ENCODE measurements at regions not wholly inside any gene's neighbourhood (a gene's known extent, or its start where the extent isn't known, plus 50 kb on each side); places are given as distances from the start of the nearest gene placed in this dataset.
"Not testable (repeated sequence)": the region's sequence is repeated elsewhere in the genome, so short reads cannot be mapped to it uniquely, and the experiment has no call there.

DNA sequence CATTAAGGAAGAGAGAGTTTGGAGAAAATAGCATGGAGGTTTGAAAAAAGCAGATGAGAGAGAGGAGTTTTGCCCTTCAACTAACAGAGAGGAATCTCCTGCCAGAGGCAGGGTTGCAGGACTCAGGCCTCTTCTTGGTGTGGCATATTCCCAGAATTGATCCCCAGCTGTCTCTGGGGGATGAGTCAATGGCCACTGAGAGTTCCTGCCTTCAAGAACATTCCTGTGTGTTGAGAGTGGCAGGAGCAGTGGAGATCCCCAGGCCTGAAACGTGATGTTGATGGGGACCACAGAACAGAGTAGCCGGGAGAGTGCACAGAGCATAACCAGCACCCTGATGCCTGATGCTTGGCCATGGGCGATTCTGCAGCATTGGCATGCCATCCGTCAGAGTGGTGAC, 348.4 kb upstream of the THBS1 start:
- DNase-seq: no peak

DNA sequence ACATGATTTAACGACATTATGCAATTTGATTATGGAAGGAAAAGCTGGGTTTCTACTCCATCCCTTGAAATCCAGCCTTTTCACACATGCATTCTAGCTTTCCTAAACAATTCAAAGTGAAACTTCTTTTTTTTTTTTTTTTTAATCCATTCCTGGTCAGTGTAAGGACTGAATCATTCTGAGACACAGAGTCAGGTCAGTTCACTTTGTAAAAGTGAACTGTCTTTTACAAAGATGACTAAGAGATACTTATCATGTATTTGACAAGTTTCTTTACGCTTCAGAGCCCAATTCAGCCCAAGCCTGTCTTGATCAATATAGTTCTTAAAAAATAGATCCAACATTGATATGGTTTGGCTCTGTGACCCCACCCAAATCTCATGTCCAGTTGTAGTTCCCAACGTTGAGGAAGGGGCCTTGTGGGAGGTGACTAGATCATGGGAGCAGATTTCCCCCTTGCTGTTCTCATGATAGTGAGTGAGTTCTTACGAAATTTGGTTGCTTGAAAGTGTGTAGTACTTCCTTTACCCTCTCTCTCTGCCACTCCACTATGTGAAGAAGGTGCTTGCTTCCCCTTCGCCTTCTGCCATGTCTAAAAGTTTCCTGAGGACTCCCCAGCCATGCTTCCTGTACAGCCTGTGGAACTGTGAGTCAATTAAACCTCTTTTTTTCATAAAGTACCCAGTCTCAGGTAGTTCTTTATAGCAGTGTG, 345.6 kb upstream of the THBS1 start:
- no peak for DNase-seq

DNA sequence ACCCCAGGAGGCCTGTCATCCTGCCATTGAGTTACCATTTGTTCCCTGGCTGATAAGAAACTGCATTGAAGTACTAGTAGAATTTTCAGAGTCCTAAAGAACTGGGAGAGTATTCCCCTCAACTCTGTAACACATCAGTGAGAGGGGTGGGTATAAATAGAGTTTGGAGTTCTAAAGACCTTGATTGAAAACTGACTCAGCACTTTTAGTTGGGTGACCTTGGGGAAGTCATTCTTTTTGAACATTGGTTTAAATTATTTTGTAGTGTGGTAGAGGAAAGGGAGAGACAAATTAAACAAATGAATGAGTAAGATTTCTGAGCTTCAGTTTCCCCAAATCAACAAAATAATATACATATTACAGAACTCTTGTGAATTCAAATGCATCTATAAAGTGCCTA, 344.5 kb upstream of the THBS1 start:
- no peak for DNase-seq

DNA sequence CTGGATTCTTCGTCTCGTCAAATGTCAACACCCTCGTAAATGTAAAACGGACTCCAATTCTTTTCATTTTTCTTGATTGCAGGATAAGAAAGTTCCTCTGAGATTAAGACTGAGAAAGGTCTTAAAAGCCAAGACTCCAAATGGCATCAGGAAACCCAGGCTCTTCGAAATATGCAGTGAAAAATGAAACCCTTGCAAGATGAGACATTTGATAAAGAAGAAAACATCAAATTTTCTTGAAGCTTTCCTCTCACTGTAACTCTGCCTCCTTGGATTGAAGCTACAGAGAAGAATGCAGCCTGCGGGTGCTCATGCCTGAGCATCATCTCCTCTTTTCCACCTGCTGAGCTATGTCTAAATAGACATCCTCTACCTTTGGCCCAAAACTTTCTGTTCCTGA, 342.4 kb upstream of the THBS1 start:
- DNase-seq: no peak

DNA sequence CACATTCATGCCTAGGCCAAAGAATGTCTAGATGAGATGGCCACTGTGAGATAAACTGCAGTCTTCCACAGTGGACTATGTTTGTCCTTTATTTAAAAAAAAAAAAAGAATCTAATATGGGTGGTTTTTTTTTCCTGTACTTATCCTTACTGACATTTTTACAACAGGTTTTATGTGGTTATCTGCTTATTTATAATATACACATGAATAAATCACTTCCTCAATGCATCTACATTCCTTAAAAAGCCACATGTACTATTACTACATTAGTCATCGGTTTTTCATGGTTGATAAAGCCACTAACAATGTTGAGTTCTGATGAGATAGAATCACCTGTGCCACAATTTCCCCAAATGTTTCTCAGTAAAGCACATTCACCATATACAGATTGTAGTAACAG, 341.3 kb upstream of the THBS1 start:
- DNase-seq: no peak

DNA sequence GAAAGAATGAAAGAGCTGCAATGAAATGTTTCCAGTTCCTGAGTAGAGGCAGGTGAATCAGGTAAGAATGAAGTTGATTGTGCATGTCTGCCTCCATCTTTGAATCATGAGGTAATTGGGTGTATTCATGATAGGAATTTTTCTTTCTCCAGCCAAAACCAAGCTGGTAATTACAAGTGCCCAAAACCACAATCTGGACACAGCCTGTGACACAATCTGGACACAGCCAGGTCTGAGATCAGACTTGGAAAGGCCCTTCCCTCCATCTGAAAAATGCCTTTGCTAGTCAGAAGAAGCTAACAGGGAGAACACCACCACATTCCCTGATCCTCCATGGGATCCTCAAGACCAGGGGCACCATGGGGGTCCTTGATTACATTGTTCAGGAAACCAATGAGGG, 338.5 kb upstream of the THBS1 start:
- DNase-seq: no peak

DNA sequence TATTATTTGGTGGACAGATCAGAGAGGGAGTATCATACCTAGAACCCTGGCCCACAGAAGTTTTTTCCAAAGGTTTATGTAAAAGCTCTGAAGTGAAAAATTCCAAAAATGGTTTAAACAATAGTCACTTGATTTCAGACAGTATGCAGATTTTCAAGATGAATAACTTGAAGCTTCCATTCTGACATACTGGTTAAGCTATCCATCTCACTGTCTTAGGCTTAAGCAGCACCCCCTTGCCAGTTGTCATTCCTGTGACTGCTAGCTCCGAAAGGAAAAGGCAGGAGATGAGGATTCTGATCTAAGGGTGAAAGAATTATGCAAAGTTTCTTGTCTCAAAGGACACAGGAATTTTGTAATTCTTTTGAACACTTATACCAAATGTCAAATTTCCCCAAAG, 337.5 kb upstream of the THBS1 start:
- no peak for DNase-seq

DNA sequence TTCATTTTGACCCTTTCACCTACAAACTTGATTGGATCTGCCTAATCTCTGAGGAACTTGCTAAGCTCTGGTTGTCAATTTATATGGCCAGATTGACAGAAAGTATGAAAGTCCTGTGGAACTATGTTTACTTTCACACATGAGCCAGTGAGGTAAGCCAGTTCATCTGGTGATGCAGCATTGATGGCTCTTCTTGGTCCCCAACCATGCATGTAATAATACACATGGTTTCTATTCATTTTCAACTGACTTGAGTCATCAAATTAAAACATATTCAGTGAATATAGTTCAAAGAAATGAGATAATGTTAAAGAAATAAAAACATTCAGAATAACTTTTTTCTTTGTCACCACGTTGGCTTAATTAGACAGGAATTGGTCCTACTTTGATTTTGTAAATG, 336.1 kb upstream of the THBS1 start:
- DNase-seq: no peak

DNA sequence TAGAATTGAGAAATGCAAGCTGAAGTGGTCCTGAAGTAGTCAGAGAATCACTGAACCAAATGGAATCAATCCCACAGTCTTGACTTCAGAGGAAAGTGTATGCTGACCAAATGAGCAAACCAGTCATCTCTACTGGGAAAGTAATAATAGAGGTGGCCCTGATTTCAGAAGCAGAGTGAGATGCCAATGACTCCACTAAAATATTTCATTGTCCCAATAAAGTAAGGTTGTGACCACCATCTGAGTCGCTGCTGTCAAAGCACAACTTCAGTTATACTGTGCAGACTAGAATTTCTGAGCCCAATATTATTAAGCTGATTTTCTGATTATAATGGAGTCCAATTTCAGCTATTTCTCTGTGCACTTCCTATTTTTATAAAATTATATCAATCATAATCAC, 334.4 kb upstream of the THBS1 start:
- no peak for DNase-seq

DNA sequence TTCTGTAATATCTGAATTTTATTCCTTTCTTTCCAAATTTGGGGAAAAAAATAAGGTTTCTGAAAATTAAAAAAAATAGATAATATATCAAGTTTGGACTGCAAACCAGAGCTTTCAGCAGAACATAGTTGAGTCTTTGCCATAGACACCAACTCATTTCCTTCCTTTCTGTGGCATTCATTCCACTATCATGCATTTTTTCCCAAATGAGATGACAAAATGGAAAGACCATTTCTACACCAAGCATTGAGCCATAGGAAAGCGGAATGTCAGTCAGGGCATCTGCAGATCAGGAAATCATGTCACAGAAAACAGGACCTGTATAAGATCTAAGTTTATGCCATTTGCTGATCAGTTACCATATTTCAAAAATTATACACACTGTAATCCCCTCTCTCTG, 333.3 kb upstream of the THBS1 start:
- DNase-seq: no peak

DNA sequence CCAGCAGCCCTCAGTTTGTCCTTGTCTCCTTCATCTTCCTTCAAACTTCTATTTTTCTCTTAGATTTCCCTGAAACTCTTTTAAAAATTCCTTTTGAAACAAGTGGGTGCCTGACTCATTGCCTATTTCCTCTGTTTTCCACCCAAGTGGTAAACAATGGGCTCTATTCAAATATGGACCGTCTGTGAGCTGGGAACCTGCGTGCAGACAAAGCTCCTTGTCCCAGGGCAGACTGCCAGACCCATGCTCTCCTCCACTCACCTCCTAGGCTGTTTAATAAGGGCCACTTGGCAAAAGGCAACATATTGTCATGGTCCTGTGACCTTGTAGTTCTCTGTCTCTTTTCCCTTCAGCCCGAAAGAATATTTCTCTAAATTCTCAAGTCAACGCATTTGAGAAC, 332.7 kb upstream of the THBS1 start:
- DNase-seq: no peak

DNA sequence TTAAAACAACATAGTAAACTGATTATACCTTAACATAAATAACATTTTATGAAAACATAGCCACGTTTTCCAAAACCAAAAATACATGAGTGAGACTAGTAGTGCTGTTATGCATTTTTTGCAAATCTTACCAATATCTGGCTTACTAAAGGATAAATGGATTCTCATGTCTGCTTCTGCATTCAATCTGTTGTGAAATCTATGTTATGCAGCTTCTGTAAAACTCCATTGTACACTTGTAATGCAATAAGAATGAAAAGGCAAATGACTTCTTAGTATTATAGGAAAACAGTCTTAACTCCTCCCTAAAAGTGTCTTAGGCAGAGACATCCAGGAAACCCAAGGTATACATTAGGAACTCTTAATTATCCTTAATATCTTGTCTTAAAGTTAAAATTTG, 330.9 kb upstream of the THBS1 start:
- DNase-seq: no peak

DNA sequence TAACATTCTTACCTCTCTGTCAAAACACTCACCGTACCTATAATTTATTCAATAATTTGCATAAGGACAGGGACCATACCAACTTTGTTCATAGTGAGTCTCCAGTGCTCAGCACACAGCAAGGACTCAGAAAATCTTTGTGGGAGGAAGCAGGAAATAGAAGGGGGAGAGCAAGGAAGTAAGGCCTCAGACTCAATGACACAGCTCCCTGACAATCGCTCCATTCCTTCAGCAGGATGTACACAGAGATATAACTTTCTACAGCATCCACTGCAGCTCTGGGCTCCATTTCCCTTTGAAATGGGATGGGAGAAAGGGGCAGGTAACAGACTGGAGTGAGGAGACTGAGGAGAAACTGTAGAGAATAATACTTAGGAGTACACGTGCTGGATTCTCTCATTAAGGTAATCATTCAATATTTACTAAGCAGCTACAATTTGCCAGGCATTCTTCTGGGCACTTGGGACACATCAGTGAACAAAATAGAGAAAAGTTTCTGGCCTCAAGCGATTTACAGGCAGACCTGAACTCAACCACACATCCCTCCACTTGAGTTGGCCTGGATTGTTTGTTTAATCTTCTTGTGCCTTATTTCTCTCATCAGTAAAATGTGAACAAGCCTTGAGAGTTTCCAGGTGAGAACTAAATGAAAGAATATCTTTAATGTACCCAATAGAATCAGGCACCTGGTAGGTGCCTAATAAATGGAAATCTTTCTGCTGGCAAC, 330.3 kb upstream of the THBS1 start:
- DNase-seq: no peak

DNA sequence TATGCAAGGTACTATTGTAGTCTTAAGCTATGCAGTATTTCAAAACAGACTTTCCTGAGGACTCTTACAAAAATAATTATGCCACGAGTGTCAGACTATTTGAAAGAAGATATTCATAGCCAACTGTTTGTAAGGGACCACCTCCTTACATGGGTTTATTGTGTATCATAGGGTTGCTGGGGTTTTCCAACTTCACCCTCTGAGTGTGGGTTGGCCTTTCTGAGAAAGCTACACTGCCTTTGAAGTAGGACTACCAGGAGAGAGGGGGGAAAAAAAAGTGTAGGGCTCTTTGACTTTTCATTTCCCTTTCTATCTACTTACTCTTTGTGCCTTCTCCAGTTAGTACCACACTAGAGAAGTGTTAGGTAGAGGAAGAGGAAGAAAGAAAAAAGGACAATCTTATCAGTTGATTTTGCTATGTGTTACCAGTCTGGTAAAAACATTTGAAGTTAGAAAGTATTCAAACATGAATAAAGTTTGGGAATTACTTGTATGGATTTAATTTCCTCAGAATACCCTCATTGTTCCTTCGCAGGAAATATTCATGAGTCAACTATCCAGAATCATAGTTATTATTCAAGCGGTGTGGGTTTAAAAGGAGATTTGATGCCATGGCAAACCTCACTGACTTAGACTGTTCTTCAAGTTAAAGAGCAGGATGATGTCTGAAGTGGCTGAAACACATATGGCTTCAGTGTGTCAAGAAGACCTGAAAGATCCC, 329.3 kb upstream of the THBS1 start:
- no peak for DNase-seq

DNA sequence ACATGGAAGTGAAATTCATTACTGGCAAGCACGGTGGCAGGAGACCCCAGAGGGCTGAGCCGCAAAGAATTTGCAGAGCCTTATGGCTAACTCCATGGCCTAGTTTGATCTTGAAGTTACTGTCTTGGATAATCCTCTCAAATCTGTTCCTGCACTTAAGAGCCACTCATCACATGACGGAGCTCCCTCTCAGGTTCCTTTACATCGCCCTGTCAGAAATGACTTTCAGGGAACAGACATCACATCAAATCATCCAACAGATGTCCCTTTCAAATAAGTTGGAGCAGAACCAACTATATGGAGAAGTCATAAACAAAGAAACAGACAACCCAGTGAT, 328.8 kb upstream of the THBS1 start:
- no peak for DNase-seq

DNA sequence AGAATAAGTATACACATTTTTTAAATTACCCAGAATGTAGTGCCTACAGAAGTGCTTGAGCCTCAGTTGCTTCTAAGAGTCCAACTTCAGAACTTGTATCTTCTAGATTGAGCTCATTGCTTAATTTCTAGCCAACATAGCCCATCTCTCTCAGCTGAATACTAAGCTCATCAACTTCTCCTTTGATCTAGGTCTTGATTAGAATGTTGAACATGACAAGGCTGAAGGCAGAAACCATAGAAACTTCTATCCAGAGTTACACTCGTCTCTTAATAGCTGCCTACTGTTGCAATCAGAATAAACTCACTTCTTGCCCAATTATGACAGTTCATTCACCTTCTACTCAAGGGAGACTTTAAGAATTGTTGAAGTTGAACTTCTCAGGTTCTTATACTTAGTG, 327.3 kb upstream of the THBS1 start:
- no peak for DNase-seq

DNA sequence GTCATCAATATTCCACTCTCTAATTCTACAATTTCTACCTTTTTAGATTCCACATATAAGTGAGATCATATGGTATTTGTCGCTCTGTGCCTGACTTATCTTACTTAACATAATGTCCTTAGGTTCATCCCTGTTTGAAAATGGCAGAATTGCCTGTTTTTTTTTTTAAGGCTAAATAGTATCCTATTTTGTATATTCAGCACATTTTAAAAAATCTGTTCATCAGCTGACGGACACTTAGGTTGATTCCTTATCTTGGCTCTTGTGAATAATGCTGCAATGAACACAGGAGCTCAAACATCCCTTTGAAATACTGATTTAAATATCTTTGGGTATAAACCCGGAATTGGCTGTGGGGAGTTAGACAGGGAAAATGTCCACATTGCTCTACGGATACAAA, 326.7 kb upstream of the THBS1 start:
- DNase-seq: no peak

DNA sequence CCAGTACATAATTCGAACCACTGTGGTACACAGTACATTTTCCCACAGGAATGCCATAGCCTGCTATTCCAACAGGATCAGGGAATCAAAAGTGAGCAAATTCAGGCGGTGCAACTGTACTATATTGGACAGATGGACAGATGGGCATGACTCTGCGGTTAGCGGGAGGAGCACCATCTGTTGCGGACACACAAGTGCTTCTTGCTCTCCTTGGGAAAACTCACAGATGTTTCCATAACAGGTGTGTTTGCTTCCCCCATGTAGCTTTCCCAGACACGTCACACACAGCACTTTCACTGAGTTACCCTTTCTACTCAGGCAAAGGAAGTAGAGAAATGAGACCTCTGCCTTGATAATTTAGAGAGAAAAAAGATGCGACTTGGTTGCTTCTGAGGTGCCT, 325.1 kb upstream of the THBS1 start:
- peak; percentile 82 for DNase-seq

DNA sequence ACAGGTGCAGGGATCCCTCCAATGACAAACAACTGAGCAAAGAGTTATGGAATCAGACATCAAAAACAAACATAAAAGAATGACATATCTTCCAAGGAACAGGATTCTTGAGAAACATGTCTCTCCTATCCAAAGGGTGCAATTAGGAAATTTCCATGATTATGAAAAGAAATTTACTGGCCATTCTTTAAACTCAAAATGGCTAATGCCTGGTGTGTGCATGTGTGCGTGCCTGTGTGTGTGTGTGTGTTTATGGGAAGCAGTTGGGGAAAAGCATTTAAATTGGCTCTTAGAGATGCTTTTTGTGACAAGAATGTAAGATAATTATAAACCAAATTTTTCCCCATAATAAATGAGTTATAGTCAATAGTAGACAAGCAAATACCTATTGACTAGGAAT, 320.5 kb upstream of the THBS1 start:
- no peak for DNase-seq

DNA sequence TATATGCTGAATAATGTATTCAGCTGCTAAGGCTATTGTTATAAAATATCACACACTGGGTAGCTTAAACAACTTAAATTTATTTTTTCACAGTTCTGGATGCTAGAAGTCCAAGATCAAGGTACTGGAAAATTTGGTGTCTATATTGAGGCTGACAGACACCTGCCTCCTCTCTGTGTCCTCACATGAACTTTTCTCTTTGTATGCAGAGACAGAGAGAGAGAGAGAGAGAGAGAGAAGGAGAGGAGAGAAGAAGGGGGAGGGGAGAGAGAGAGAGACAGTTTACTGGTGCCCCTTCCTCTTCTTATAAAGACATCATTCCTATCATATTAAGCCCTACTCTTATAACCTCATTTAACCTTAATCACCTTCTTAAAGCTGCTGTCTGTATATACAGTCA, 320.1 kb upstream of the THBS1 start:
- DNase-seq: peak; percentile 31

DNA sequence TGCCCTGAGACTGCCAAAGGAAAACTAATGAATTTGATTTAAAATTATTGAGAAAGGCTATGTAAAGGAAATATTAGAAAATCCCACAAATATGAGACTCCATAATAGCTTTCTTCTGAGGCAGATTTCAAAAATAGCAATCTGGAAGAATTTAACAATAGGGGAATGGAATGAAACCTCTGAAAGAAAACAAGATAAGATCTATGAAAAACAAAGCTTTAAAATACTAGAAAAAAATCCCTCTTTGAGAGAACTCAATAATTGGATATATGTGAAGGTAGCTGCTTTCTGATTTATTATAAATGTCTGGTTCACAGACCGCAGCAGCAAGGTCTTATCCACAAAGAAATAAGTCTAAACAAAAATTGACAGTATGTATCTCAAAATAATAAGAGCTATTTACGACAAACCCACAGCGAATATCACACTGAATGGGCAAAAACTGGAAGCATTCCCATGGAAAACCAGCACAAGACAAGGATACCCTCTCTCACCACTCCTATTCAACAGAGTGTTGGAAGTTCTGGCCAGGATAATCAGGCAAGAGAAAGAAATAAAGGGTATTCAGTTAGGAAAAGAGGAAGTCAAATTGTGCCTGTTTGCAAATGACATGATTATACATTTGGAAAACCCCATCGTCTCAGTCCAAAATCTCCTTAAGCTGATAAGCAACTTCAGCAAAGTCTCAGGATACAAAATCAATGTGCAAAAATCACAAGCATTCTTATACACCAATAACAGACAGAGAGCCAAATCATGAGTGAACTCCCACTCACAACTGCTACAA, 319.3 kb upstream of the THBS1 start:
- not testable (repeated sequence) for DNase-seq

DNA sequence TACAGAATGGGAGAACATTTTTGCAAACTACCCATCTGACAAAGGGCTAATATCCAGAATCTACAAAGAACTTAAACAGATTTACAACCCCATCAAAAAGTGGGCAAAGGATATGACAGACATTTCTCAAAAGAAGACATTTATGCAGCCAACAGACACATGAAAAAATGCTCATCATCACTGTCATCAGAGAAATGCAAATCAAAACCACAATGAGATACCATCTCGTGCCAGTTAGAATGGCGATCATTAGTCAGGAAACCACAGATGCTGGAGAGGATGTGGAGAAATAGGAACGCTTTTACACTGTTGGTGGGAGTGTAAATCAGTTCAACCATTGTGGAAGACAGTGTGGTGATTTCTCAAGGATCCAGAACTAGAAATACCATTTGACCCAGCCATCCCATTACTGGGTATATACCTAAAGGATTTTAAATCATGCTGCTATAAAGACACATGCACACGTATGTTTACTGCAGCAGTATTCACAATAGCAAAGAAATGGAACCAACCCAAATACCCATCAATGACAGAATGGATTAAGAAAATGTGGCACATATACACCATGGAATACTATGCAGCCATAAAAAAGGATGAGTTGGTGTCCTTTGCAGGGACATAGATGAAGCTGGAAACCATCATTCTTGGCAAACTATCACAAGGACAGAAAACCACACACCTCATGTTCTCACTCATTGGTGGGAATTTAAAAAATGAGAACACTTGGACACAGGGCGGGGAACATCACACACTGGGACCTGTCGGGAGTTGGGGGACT, 317.7 kb upstream of the THBS1 start:
- DNase-seq: not testable (repeated sequence)

DNA sequence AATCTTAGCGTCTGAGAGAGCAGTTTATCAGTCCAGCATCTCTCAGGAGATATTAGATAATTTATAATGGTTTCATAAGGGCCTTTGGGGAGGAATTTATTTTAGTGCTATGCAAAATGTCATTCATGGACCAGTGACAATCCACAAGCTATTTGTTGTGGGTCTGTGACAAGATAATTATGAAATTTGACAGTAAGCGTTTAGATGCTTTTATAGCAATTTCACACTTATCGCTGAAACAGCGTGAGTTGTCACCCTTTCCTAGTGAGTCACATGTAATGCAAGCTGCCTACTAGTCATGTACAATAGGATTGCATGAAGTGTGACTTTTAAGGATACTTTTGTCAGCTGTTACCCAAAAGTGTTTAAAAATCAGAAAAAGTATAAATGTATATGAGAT, 315.6 kb upstream of the THBS1 start:
- DNase-seq: no peak

Measured in SHP77 treated with DMSO at 0.1 percent for 48 hours (cell line).